PC-9 (cell line): ENCODE measurements at regions not wholly inside any gene's neighbourhood (a gene's known extent, or its start where the extent isn't known, plus 50 kb on each side); places are given as distances from the start of the nearest gene placed in this dataset.

Experiments used
- BruUV-seq: library from RNA; stranded (reverse); fragments of 400-500 nt; replicated peaks from 2 replicates; lab custom pipeline; 2021; lab: Mats Ljungman, UMichigan
- CTCF ChIA-PET: fragments of 300-600 bp; sonication (Branson Sonifier 250); formaldehyde crosslinking; loops from one replicate; lab custom pipeline; 2022; ENCODE audit warnings: antibody characterized with exemption; lab: Charles Lee
- POLR2A ChIA-PET: fragments of 300-600 bp; sonication (Branson Sonifier 250); formaldehyde crosslinking; loops from one replicate; lab custom pipeline; 2022; ENCODE audit warnings: antibody characterized with exemption; ENCODE audit not compliant: unreplicated experiment; lab: Charles Lee
- DNase-seq, 2 experiments: peaks; one replicate each; pipeline versions ENCODE4 v3.0.0 to v3.0.0-alpha.2; 2015 to 2022; ENCODE audit warnings: mixed read lengths in 1 of 2
- H2AFZ ChIP-seq: fragments of 200-600 bp; sonication (generic); 2 replicates; pipeline ENCODE4 v1.8.1; 2017; ENCODE audit warnings: antibody characterized with exemption
- H3F3A ChIP-seq: fragments of 200-600 bp; sonication (generic); 2 replicates; pipeline ENCODE4 v1.8.1; 2017; ENCODE audit warnings: antibody characterized with exemption, mild to moderate bottlenecking, low read depth; ENCODE audit not compliant: insufficient read depth
- H3K27ac ChIP-seq: fragments of 200-600 bp; sonication (generic); 2 replicates; pipeline ENCODE4 v1.6.1; 2016; ENCODE audit warnings: mixed run types
- H3K27me3 ChIP-seq: fragments of 200-600 bp; sonication (generic); 2 replicates; pipeline ENCODE4 v1.6.1; 2016; ENCODE audit warnings: low read depth, mixed run types; ENCODE audit not compliant: insufficient read depth
- H3K36me3 ChIP-seq: fragments of 200-600 bp; sonication (generic); 2 replicates; pipeline ENCODE4 v1.6.1; 2016; ENCODE audit warnings: low read depth, mixed run types
- H3K4me1 ChIP-seq: fragments of 200-600 bp; sonication (generic); replicated peaks from 2 replicates; pipeline ENCODE4 v1.6.1; 2016; ENCODE audit warnings: mixed run types; ENCODE audit not compliant: insufficient read depth
- H3K4me2 ChIP-seq: fragments of 200-600 bp; sonication (generic); 2 replicates; pipeline ENCODE4 v1.6.1; 2017; ENCODE audit warnings: mixed run types
- H3K4me3 ChIP-seq: fragments of 200-600 bp; sonication (generic); 2 replicates; pipeline ENCODE4 v1.6.1; 2016; ENCODE audit warnings: mixed run types
- H3K79me2 ChIP-seq: fragments of 200-600 bp; sonication (generic); 2 replicates; pipeline ENCODE4 v1.6.1; 2017; ENCODE audit warnings: low read depth, mixed run types
- H3K9me2 ChIP-seq: fragments of 200-600 bp; sonication (generic); 2 replicates; pipeline ENCODE4 v1.8.1; 2017; ENCODE audit warnings: mild to moderate bottlenecking; ENCODE audit not compliant: insufficient read depth
- H3K9me3 ChIP-seq: fragments of 200-600 bp; sonication (generic); 2 replicates; pipeline ENCODE4 v1.8.1; 2016; ENCODE audit warnings: low read depth; ENCODE audit not compliant: insufficient read depth
- H4K20me1 ChIP-seq: fragments of 200-600 bp; sonication (generic); 2 replicates; pipeline ENCODE4 v1.8.1; 2017; ENCODE audit not compliant: insufficient read depth
- EZH2 ChIP-seq: fragments of 200-600 bp; sonication (generic); IDR thresholded peaks from 2 replicates; pipeline ENCODE4 v1.8.0; 2017; ENCODE audit warnings: antibody characterized with exemption, low read depth
- intact Hi-C: fragments of 100-400 bp; cut with micrococcal nuclease; formaldehyde crosslinking; loops from one replicate; pipeline ENCODE4 v1.10.0; 2022; ENCODE audit not compliant: unreplicated experiment
- TF ChIP-seq, protein P1 (sequence below): fragments of 200-600 bp; sonication (generic); conservative IDR thresholded peaks from 2 replicates; pipeline ENCODE4 v1.6.1; 2017; ENCODE audit warnings: mixed run types, antibody characterized with exemption, mild to moderate bottlenecking, moderate library complexity

- no peak for DNase-seq
- Histone ChIP-seq H3K36me3 (no peaks in the 10 kb centered on the region), H3K4me1 (no peaks in the 10 kb centered on the region), H3K4me3 (no peak overlapping the region), H4K20me1 (no peaks in the 10 kb centered on the region), H3K27ac (no peak overlapping the region), H3K27me3 (no peaks in the 10 kb centered on the region), H3F3A (no peaks in the 10 kb centered on the region), H3K4me2 (no peak overlapping the region), H3K9me2 (no peaks in the 10 kb centered on the region), H3K79me2 (no peaks in the 10 kb centered on the region), H2AFZ (no peak overlapping the region), H3K9me3 (no peaks in the 10 kb centered on the region)
- no TSS peak for BruUV-seq
- ChIA-PET CTCF (no interaction called here), POLR2A (no interaction called here)
- no peak for TF ChIP-seq EZH2
- TF ChIP-seq, protein P1, sequence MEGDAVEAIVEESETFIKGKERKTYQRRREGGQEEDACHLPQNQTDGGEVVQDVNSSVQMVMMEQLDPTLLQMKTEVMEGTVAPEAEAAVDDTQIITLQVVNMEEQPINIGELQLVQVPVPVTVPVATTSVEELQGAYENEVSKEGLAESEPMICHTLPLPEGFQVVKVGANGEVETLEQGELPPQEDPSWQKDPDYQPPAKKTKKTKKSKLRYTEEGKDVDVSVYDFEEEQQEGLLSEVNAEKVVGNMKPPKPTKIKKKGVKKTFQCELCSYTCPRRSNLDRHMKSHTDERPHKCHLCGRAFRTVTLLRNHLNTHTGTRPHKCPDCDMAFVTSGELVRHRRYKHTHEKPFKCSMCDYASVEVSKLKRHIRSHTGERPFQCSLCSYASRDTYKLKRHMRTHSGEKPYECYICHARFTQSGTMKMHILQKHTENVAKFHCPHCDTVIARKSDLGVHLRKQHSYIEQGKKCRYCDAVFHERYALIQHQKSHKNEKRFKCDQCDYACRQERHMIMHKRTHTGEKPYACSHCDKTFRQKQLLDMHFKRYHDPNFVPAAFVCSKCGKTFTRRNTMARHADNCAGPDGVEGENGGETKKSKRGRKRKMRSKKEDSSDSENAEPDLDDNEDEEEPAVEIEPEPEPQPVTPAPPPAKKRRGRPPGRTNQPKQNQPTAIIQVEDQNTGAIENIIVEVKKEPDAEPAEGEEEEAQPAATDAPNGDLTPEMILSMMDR: no peak
- intact Hi-C loops: no loop called here
Observed at GRCh38 chr6:104268389-104268788, 591.3 kb downstream of the HACE1 start.

DNA sequence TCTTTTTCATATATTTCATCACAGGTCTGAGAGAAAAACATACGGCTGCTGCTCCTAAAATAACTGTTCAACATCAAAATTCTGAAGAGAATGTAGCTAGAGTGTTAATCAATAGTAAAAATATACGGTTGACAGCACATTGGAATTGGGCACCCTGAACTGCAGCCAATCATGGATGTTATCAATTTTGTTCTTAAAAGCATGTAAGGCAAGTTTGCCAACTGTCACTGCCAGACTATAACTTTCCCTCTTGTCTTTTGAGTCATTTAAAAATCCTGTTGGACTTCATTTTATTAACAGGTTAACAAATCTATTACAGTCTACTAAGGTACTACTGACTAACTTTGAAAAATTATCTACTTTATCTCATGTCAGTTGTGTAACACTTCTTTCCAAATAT, 592.8 kb downstream of the HACE1 start:
- intact Hi-C loops: no loop called here

GRCh38 chr6:104256646-104257045, 603.1 kb downstream of the HACE1 start:
- H3K27me3 ChIP-seq: no peaks in the 10 kb centered on the region
- H3K79me2 ChIP-seq: no peaks in the 10 kb centered on the region
- H3K9me2 ChIP-seq: no peaks in the 10 kb centered on the region
- peaks cover 5% of the 10 kb centered on the region; the same call in 1 of the 2 replicates for H3F3A ChIP-seq
- H3K4me2 ChIP-seq: no peak overlapping the region
- H3K9me3 ChIP-seq: peaks cover 4% of the 10 kb centered on the region; the same call in 1 of the 2 replicates
- no peak overlapping the region for H3K27ac ChIP-seq
- no peaks in the 10 kb centered on the region for H3K36me3 ChIP-seq
- H3K4me3 ChIP-seq: no peak overlapping the region
- DNase-seq: no peak
- ChIA-PET POLR2A (no interaction called here), CTCF (no interaction called here)
- H2AFZ ChIP-seq: no peak overlapping the region
- intact Hi-C loops: no loop called here
- H3K4me1 ChIP-seq: peaks cover 28% of the 10 kb centered on the region
- H4K20me1 ChIP-seq: no peaks in the 10 kb centered on the region
- BruUV-seq: no TSS peak
- TF ChIP-seq, protein P1: no peak
- no peak for TF ChIP-seq EZH2

More for the DNA sequence above, 592.8 kb downstream of the HACE1 start:
- no peak for TF ChIP-seq EZH2
- TF ChIP-seq, protein P1: no peak
- Histone ChIP-seq H4K20me1 (no peaks in the 10 kb centered on the region), H3K9me3 (no peaks in the 10 kb centered on the region), H3K27me3 (no peaks in the 10 kb centered on the region), H3F3A (no peaks in the 10 kb centered on the region), H3K4me2 (no peak overlapping the region), H3K36me3 (no peaks in the 10 kb centered on the region), H3K9me2 (no peaks in the 10 kb centered on the region), H2AFZ (no peak overlapping the region), H3K4me1 (no peaks in the 10 kb centered on the region), H3K79me2 (no peaks in the 10 kb centered on the region), H3K27ac (no peak overlapping the region), H3K4me3 (no peak overlapping the region)
- POLR2A ChIA-PET: no interaction called here
- no TSS peak for BruUV-seq
- CTCF ChIA-PET: no interaction called here
- no peak for DNase-seq
